ENCODE measurements at regions not wholly inside any gene's neighbourhood (a gene's known extent, or its start where the extent isn't known, plus 50 kb on each side); places are given as distances from the start of the nearest gene placed in this dataset.

GRCh38 chr6:153373869-153374268, 242.8 kb upstream of the RGS17 start:
- Histone ChIP-seq H3K9me1 (ENCODE audit: control insufficient read depth, extremely low read depth, insufficient read depth, low read length) (no peaks in the 10 kb centered on the region), H3K9me3 (ENCODE audit: control insufficient read depth, low read depth, low read length) (no peaks in the 10 kb centered on the region), H3K4me1 (ENCODE audit: control insufficient read depth, extremely low read depth, insufficient read depth, low read length) (no peaks in the 10 kb centered on the region), H3K4me2 (ENCODE audit: control insufficient read depth, extremely low read depth, insufficient read depth, low read depth, low read length) (no peak overlapping the region), H2AFZ (ENCODE audit: control insufficient read depth, low read length) (no peak overlapping the region), H3K9ac (ENCODE audit: control insufficient read depth, extremely low read depth, insufficient read depth, low read length) (no peak overlapping the region), H3K4me3 (ENCODE audit: control insufficient read depth in 2 of 3, extremely low read depth in 1 of 3, insufficient read depth in 2 of 3, low read depth in 1 of 3, low read length in 3 of 3) (no peak overlapping the region), H3K27ac (ENCODE audit: control insufficient read depth, insufficient read depth, low read length) (no peak overlapping the region), H3K36me3 (ENCODE audit: control insufficient read depth in 2 of 2, extremely low read depth in 1 of 2, insufficient read depth in 2 of 2, low read length in 2 of 2) (no peaks in the 10 kb centered on the region), H4K20me1 (ENCODE audit: control insufficient read depth, extremely low read depth, insufficient read depth, low read length) (no peaks in the 10 kb centered on the region), H3K27me3 (ENCODE audit: control insufficient read depth, extremely low read depth, insufficient read depth, low read length) (no peaks in the 10 kb centered on the region), H3K79me2 (ENCODE audit: control insufficient read depth, insufficient read depth, low read length) (no peaks in the 10 kb centered on the region)
- no peak for TF ChIP-seq EZH2 (IDR thresholded peaks at IDR 0.05; ENCODE audit: low read length)
- TF ChIP-seq, protein P1, sequence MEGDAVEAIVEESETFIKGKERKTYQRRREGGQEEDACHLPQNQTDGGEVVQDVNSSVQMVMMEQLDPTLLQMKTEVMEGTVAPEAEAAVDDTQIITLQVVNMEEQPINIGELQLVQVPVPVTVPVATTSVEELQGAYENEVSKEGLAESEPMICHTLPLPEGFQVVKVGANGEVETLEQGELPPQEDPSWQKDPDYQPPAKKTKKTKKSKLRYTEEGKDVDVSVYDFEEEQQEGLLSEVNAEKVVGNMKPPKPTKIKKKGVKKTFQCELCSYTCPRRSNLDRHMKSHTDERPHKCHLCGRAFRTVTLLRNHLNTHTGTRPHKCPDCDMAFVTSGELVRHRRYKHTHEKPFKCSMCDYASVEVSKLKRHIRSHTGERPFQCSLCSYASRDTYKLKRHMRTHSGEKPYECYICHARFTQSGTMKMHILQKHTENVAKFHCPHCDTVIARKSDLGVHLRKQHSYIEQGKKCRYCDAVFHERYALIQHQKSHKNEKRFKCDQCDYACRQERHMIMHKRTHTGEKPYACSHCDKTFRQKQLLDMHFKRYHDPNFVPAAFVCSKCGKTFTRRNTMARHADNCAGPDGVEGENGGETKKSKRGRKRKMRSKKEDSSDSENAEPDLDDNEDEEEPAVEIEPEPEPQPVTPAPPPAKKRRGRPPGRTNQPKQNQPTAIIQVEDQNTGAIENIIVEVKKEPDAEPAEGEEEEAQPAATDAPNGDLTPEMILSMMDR (optimal IDR thresholded peaks at IDR 0.05 in 1 of 3, IDR thresholded peaks at IDR 0.05 in 1 of 3, conservative IDR thresholded peaks at IDR 0.05 in 1 of 3; ENCODE audit: extremely low read depth in 1 of 3, insufficient read depth in 2 of 3, low read length in 3 of 3) = no peak
- no peak for FAIRE-seq
- dilution Hi-C loops (cut with MboI; ENCODE audit: extremely low pct_ligation_motif_present, low sequenced_read_pairs) = no loop called here
- no peak for DNase-seq (ENCODE audit: low read depth, low spot score)

DNA sequence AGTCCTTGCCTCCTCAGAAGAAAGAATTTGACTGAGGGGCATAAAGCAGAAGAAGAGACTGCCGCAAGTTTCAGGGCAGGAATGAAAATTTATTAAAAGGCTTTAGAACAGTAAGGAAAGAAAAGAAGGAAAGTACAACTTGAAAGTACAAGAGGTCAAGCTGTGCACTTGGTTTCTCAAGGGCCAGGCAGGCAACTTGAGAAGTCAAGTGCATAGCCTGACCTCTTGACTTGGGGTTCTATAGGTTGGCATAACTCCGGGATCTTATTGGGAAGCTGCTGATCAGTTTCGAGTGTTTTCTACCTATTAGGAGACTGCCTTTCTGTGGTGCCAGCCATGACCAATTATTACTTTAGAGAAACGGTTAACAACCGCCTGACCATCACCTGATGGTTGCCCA, 237.0 kb upstream of the RGS17 start:
- H3K4me3 ChIP-seq (ENCODE audit: control insufficient read depth in 2 of 3, extremely low read depth in 1 of 3, insufficient read depth in 2 of 3, low read depth in 1 of 3, low read length in 3 of 3) = no peak overlapping the region
- TF ChIP-seq, protein P1 (optimal IDR thresholded peaks at IDR 0.05 in 1 of 3, IDR thresholded peaks at IDR 0.05 in 1 of 3, conservative IDR thresholded peaks at IDR 0.05 in 1 of 3; ENCODE audit: extremely low read depth in 1 of 3, insufficient read depth in 2 of 3, low read length in 3 of 3) = no peak
- no peak for TF ChIP-seq EZH2 (IDR thresholded peaks at IDR 0.05; ENCODE audit: low read length)
- H3K27me3 ChIP-seq (ENCODE audit: control insufficient read depth, extremely low read depth, insufficient read depth, low read length) = no peaks in the 10 kb centered on the region
- dilution Hi-C loops (cut with MboI; ENCODE audit: extremely low pct_ligation_motif_present, low sequenced_read_pairs) = no loop called here
- H3K36me3 ChIP-seq (ENCODE audit: control insufficient read depth in 2 of 2, extremely low read depth in 1 of 2, insufficient read depth in 2 of 2, low read length in 2 of 2) = no peaks in the 10 kb centered on the region
- H3K4me2 ChIP-seq (ENCODE audit: control insufficient read depth, extremely low read depth, insufficient read depth, low read depth, low read length) = no peak overlapping the region
- no peaks in the 10 kb centered on the region for H3K79me2 ChIP-seq (ENCODE audit: control insufficient read depth, insufficient read depth, low read length)
- no peak for FAIRE-seq
- H3K4me1 ChIP-seq (ENCODE audit: control insufficient read depth, extremely low read depth, insufficient read depth, low read length) = no peaks in the 10 kb centered on the region
- H3K27ac ChIP-seq (ENCODE audit: control insufficient read depth, insufficient read depth, low read length) = no peak overlapping the region
- no peak for DNase-seq (ENCODE audit: low read depth, low spot score)
- no peak overlapping the region for H3K9ac ChIP-seq (ENCODE audit: control insufficient read depth, extremely low read depth, insufficient read depth, low read length)
- H2AFZ ChIP-seq (ENCODE audit: control insufficient read depth, low read length) = no peak overlapping the region
- no peaks in the 10 kb centered on the region for H4K20me1 ChIP-seq (ENCODE audit: control insufficient read depth, extremely low read depth, insufficient read depth, low read length)
- no peaks in the 10 kb centered on the region for H3K9me1 ChIP-seq (ENCODE audit: control insufficient read depth, extremely low read depth, insufficient read depth, low read length)
- no peaks in the 10 kb centered on the region for H3K9me3 ChIP-seq (ENCODE audit: control insufficient read depth, low read depth, low read length)

Data from keratinocyte (primary cell).